Neural progenitor cell (in vitro differentiated cells): ENCODE measurements at regions not wholly inside any gene's neighbourhood (a gene's known extent, or its start where the extent isn't known, plus 50 kb on each side); places are given as distances from the start of the nearest gene placed in this dataset.

Experiments used
- DNase-seq: peaks from one replicate; pipeline ENCODE4 v3.0.0-alpha.2; 2016; ENCODE audit warnings: low spot score
- H2AFZ ChIP-seq: fragments of 200-600 bp; sonication (generic); replicated peaks from 2 replicates; pipeline ENCODE4 v1.6.1; 2016; ENCODE audit warnings: antibody characterized with exemption
- H3F3A ChIP-seq: fragments of 200-600 bp; sonication (generic); 2 replicates; pipeline ENCODE4 v1.6.1; 2016; ENCODE audit warnings: antibody characterized with exemption, low read depth
- H3K27ac ChIP-seq: fragments of 200-600 bp; sonication (generic); 2 replicates; pipeline ENCODE4 v1.5.1; 2016; ENCODE audit warnings: mild to moderate bottlenecking
- H3K27me3 ChIP-seq: fragments of 200-600 bp; sonication (generic); 2 replicates; pipeline ENCODE4 v1.6.1; 2016; ENCODE audit warnings: mild to moderate bottlenecking, moderate library complexity
- H3K36me3 ChIP-seq: fragments of 200-600 bp; sonication (generic); 2 replicates; pipeline ENCODE4 v1.5.1; 2016
- H3K4me1 ChIP-seq: fragments of 200-600 bp; sonication (generic); 2 replicates; pipeline ENCODE4 v1.6.1; 2016; ENCODE audit warnings: mixed run types
- H3K4me2 ChIP-seq: fragments of 200-600 bp; sonication (generic); 2 replicates; pipeline ENCODE4 v1.6.1; 2016
- H3K4me3 ChIP-seq: fragments of 200-600 bp; sonication (generic); 2 replicates; pipeline ENCODE4 v1.5.1; 2016
- H3K79me2 ChIP-seq: fragments of 200-600 bp; sonication (generic); 2 replicates; pipeline ENCODE4 v1.6.1; 2016; ENCODE audit warnings: low read depth
- H3K9ac ChIP-seq: fragments of 200-600 bp; sonication (generic); 2 replicates; pipeline ENCODE4 v1.6.1; 2016
- H3K9me3 ChIP-seq: fragments of 200-600 bp; sonication (generic); 2 replicates; pipeline ENCODE4 v1.5.1; 2016; ENCODE audit warnings: low read depth
- H4K20me1 ChIP-seq: fragments of 200-600 bp; sonication (generic); 2 replicates; pipeline ENCODE4 v1.6.1; 2016; ENCODE audit warnings: low read depth
- H3K27ac Mint-ChIP-seq: 3 replicates; pipeline ENCODE4 v1.8.0; 2021; ENCODE audit warnings: mixed read lengths
- H3K27me3 Mint-ChIP-seq: 2 replicates; pipeline ENCODE4 v1.8.0; 2022; ENCODE audit warnings: low read depth, mild to moderate bottlenecking, inconsistent platforms, moderate library complexity, mixed read lengths; ENCODE audit not compliant: insufficient read depth
- H3K36me3 Mint-ChIP-seq: 3 replicates; pipeline ENCODE4 v1.8.0; 2021; ENCODE audit warnings: mixed read lengths
- H3K4me1 Mint-ChIP-seq: 3 replicates; pipeline ENCODE4 v1.8.0; 2021; ENCODE audit warnings: mixed read lengths
- H3K4me3 Mint-ChIP-seq: 3 replicates; pipeline ENCODE4 v1.8.0; 2021; ENCODE audit warnings: mild to moderate bottlenecking, moderate library complexity, mixed read lengths
- H3K9me3 Mint-ChIP-seq: 3 replicates; pipeline ENCODE4 v1.8.0; 2020; ENCODE audit warnings: mixed read lengths
- EZH2 ChIP-seq: fragments of 200-600 bp; sonication (generic); IDR thresholded peaks from 2 replicates; pipeline ENCODE4 v1.6.1; 2017; ENCODE audit warnings: antibody characterized with exemption, mild to moderate bottlenecking, moderate library complexity
- EZH2phosphoT487 ChIP-seq: fragments of 200-600 bp; sonication (generic); IDR thresholded peaks from 2 replicates; pipeline ENCODE4 v1.6.1; 2017; ENCODE audit warnings: antibody characterized with exemption
- TF ChIP-seq, protein P1 (sequence below): fragments of 200-600 bp; sonication (generic); IDR thresholded peaks from 2 replicates; pipeline ENCODE4 v1.5.1; 2017; ENCODE audit warnings: antibody characterized with exemption, mild to moderate bottlenecking

DNA sequence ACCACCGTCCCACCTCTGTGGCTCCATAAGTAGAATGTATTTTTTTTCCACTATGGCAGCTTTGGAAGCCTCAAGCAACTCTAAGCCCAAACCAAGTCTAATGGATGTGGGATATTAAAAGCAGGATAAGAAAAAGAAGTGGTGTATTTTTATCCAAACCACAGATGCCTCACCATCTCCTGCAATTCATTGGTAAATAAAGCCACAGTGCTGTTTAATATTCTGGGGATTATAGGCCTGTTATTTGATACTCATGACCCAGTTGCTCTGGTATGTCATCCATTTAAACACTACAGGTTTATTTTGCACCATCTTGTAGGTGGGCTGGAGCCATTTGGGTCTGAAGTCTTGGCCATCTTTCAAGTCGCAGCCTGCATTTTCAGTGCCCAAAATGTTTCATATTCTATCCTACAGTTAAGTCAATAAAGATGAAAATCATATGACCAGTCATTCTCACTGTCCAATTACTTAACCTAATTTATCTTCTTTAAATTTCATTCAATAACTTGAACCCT, 279.5 kb upstream of the EPHA4 start:
- no peaks in the 10 kb centered on the region for H3F3A ChIP-seq
- no peaks in the 10 kb centered on the region for H3K27me3 ChIP-seq
- peaks cover 11% of the 10 kb centered on the region for H3K4me1 Mint-ChIP-seq
- no peaks in the 10 kb centered on the region for H4K20me1 ChIP-seq
- H3K79me2 ChIP-seq = no peaks in the 10 kb centered on the region
- no peak overlapping the region for H2AFZ ChIP-seq
- H3K9ac ChIP-seq = no peak overlapping the region
- no peak overlapping the region for H3K4me3 ChIP-seq
- no peaks in the 10 kb centered on the region for H3K9me3 ChIP-seq
- no peak overlapping the region for H3K4me3 Mint-ChIP-seq
- peaks cover 7% of the 10 kb centered on the region for H3K4me1 ChIP-seq
- no peak overlapping the region for H3K27ac Mint-ChIP-seq
- no peak overlapping the region for H3K4me2 ChIP-seq
- no peaks in the 10 kb centered on the region for H3K27me3 Mint-ChIP-seq
- no peaks in the 10 kb centered on the region for H3K36me3 ChIP-seq
- H3K27ac ChIP-seq = no peak overlapping the region
- no peaks in the 10 kb centered on the region for H3K36me3 Mint-ChIP-seq
- H3K9me3 Mint-ChIP-seq = no peaks in the 10 kb centered on the region
- DNase-seq = no peak
- TF ChIP-seq, protein P1, sequence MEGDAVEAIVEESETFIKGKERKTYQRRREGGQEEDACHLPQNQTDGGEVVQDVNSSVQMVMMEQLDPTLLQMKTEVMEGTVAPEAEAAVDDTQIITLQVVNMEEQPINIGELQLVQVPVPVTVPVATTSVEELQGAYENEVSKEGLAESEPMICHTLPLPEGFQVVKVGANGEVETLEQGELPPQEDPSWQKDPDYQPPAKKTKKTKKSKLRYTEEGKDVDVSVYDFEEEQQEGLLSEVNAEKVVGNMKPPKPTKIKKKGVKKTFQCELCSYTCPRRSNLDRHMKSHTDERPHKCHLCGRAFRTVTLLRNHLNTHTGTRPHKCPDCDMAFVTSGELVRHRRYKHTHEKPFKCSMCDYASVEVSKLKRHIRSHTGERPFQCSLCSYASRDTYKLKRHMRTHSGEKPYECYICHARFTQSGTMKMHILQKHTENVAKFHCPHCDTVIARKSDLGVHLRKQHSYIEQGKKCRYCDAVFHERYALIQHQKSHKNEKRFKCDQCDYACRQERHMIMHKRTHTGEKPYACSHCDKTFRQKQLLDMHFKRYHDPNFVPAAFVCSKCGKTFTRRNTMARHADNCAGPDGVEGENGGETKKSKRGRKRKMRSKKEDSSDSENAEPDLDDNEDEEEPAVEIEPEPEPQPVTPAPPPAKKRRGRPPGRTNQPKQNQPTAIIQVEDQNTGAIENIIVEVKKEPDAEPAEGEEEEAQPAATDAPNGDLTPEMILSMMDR = no peak
- TF ChIP-seq EZH2phosphoT487 (no peak), EZH2 (no peak)

DNA sequence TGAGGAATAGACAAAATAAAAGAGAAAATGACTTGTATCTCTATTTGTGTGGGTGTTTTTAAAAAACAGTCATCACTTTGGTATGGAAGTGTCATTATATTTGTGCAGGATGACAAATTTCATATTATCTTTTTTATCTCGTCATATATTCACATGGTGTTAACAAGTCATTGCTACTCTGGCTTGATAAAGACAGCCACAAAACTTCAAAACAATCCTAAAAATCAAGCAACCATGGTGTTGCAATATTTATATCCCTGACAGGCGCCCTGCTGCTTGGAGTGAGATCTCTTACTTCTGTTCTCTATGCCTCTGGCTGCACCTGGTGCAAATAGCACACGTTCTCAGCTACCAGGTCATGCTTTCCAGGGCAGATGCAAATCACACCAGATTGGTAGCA, 278.0 kb upstream of the EPHA4 start:
- H3K9ac ChIP-seq = no peak overlapping the region
- no peak for DNase-seq
- H3K27ac ChIP-seq = no peak overlapping the region
- no peaks in the 10 kb centered on the region for H3K36me3 Mint-ChIP-seq
- H3K4me1 Mint-ChIP-seq = peaks cover 11% of the 10 kb centered on the region
- TF ChIP-seq, protein P1 = no peak
- no peak for TF ChIP-seq EZH2phosphoT487
- no peak for TF ChIP-seq EZH2
- H3K27ac Mint-ChIP-seq = no peak overlapping the region
- H2AFZ ChIP-seq = no peak overlapping the region
- H3K27me3 Mint-ChIP-seq = no peaks in the 10 kb centered on the region
- H3K4me1 ChIP-seq = peaks cover 7% of the 10 kb centered on the region
- no peaks in the 10 kb centered on the region for H3K79me2 ChIP-seq
- no peaks in the 10 kb centered on the region for H3K27me3 ChIP-seq
- no peaks in the 10 kb centered on the region for H3K9me3 Mint-ChIP-seq
- H3K4me3 ChIP-seq = no peak overlapping the region
- no peaks in the 10 kb centered on the region for H3K9me3 ChIP-seq
- no peak overlapping the region for H3K4me2 ChIP-seq
- no peaks in the 10 kb centered on the region for H4K20me1 ChIP-seq
- no peak overlapping the region for H3K4me3 Mint-ChIP-seq
- H3F3A ChIP-seq = no peaks in the 10 kb centered on the region
- H3K36me3 ChIP-seq = no peaks in the 10 kb centered on the region

DNA sequence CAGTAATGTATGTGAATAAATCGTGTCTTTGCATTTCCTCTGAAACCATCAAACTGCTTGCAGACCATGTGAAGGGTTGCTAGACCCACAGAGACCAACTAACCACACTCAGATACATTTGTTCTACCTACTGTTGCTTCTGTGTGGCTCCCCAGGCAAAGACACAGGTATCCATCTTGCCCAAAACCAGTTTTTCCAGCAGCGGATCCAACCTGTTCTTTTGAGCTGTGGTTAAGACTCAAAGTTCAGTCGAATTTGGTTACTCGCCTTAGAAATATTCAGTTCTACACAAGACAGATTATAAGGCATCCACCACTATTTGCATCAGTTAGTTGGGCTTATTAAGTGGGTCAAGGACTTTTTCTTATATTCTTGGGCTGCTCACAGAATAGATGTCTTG, 276.2 kb upstream of the EPHA4 start:
- H3K9me3 Mint-ChIP-seq = no peaks in the 10 kb centered on the region

More for the DNA sequence above, 276.2 kb upstream of the EPHA4 start:
- Histone ChIP-seq H3K4me2 (no peak overlapping the region), H3K79me2 (no peaks in the 10 kb centered on the region), H4K20me1 (no peaks in the 10 kb centered on the region), H3K4me3 (no peak overlapping the region), H3K27ac (no peak overlapping the region), H3K9me3 (no peaks in the 10 kb centered on the region), H3K9ac (no peak overlapping the region), H3K27me3 (no peaks in the 10 kb centered on the region), H3F3A (no peaks in the 10 kb centered on the region), H2AFZ (no peak overlapping the region), H3K4me1 (peaks cover 4% of the 10 kb centered on the region), H3K36me3 (no peaks in the 10 kb centered on the region)
- Mint-ChIP-seq H3K36me3 (no peaks in the 10 kb centered on the region), H3K4me1 (peaks cover 26% of the 10 kb centered on the region), H3K27me3 (no peaks in the 10 kb centered on the region), H3K27ac (no peak overlapping the region), H3K4me3 (no peak overlapping the region)
- TF ChIP-seq EZH2phosphoT487 (no peak), EZH2 (no peak)
- TF ChIP-seq, protein P1 = no peak
- DNase-seq = no peak
